ENCODE measurements at regions not wholly inside any gene's neighbourhood (a gene's known extent, or its start where the extent isn't known, plus 50 kb on each side); places are given as distances from the start of the nearest gene placed in this dataset.

DNA sequence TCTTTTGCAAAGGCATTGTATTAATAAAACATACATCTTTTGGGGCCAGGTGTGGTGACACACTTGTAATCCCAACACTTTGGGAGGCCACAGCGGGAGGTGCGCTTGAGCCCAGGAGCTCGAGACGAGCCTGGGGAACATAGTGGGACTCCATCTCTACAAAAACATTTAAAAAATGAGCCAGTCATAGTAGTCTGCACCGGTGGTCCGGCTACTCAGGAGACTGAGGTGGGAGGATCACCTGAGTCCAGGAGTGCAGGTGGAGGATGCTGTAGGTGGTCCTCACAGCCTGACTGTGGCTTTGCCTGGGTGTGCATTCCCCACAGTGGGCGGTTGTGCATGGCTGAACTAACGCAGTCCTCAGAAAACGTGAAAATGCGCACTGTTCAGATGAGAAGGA is 162.5 kb downstream of the DLL1 start:
- Histone ChIP-seq H3K4me1 (ENCODE audit: insufficient read depth, low read length) (no peaks in the 10 kb centered on the region), H4K20me1 (ENCODE audit: insufficient read depth, low read length) (no peaks in the 10 kb centered on the region), H3K27ac (ENCODE audit: low read depth, low read length) (no peak overlapping the region), H3K79me2 (ENCODE audit: insufficient read depth, low read length) (no peaks in the 10 kb centered on the region), H3K36me3 (ENCODE audit: insufficient read depth, low read length) (no peaks in the 10 kb centered on the region), H3K9ac (ENCODE audit: low read length) (no peak overlapping the region), H3K4me3 (ENCODE audit: insufficient read depth, low read depth, low read length) (no peak overlapping the region), H2AFZ (ENCODE audit: low read depth, low read length) (no peak overlapping the region), H3K4me2 (ENCODE audit: low read length) (no peak overlapping the region), H3K27me3 (ENCODE audit: insufficient read depth, low read length) (no peaks in the 10 kb centered on the region), H3K9me3 (ENCODE audit: insufficient read depth, low read depth, low read length) (no peaks in the 10 kb centered on the region)
- H3K9me3 Mint-ChIP-seq (ENCODE audit: unreplicated experiment), result peaks cover 4% of the 10 kb centered on the region
- no peak overlapping the region for H3K4me3 Mint-ChIP-seq (ENCODE audit: unreplicated experiment)
- FAIRE-seq, result no peak
- no peak overlapping the region for H3K27ac Mint-ChIP-seq (ENCODE audit: unreplicated experiment)
- H3K27me3 Mint-ChIP-seq (ENCODE audit: low read depth, unreplicated experiment), result peaks cover 22% of the 10 kb centered on the region
- no peaks in the 10 kb centered on the region for H3K36me3 Mint-ChIP-seq (ENCODE audit: low read depth, unreplicated experiment)
- peaks cover 8% of the 10 kb centered on the region for H3K4me1 Mint-ChIP-seq (ENCODE audit: low read depth, unreplicated experiment)
- no peak for DNase-seq (ENCODE audit: low read depth)
- TF ChIP-seq, protein P1, sequence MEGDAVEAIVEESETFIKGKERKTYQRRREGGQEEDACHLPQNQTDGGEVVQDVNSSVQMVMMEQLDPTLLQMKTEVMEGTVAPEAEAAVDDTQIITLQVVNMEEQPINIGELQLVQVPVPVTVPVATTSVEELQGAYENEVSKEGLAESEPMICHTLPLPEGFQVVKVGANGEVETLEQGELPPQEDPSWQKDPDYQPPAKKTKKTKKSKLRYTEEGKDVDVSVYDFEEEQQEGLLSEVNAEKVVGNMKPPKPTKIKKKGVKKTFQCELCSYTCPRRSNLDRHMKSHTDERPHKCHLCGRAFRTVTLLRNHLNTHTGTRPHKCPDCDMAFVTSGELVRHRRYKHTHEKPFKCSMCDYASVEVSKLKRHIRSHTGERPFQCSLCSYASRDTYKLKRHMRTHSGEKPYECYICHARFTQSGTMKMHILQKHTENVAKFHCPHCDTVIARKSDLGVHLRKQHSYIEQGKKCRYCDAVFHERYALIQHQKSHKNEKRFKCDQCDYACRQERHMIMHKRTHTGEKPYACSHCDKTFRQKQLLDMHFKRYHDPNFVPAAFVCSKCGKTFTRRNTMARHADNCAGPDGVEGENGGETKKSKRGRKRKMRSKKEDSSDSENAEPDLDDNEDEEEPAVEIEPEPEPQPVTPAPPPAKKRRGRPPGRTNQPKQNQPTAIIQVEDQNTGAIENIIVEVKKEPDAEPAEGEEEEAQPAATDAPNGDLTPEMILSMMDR (IDR thresholded peaks at IDR 0.05; ENCODE audit: insufficient read depth, low read depth, low read length), result no peak
- no peak for TF ChIP-seq EZH2 (IDR thresholded peaks at IDR 0.05; ENCODE audit: insufficient read depth, low read length)

DNA sequence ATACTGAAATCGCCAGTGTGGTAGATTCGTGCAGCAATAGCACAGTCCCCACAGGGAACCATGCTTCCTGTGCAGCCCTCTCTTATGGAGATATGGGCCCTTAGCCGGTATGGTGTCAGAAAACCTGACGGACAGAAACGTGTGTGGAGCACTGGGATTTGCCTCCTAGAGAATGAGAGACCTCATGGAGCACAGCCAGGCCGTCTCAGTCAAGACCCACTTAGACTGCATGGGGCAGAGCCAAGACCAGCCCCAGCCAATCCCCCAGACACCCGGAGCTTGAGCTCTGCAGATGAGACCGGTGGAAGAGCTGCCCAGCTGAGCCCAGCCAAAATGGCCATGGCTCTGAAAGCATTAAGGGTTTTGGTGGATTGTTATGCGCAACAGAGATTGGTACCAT is 163.7 kb downstream of the DLL1 start:
- no peak for TF ChIP-seq EZH2 (IDR thresholded peaks at IDR 0.05; ENCODE audit: insufficient read depth, low read length)
- TF ChIP-seq, protein P1 (IDR thresholded peaks at IDR 0.05; ENCODE audit: insufficient read depth, low read depth, low read length), result no peak
- Histone ChIP-seq H4K20me1 (ENCODE audit: insufficient read depth, low read length) (no peaks in the 10 kb centered on the region), H3K9me3 (ENCODE audit: insufficient read depth, low read depth, low read length) (no peaks in the 10 kb centered on the region), H3K27ac (ENCODE audit: low read depth, low read length) (no peak overlapping the region), H3K79me2 (ENCODE audit: insufficient read depth, low read length) (no peaks in the 10 kb centered on the region), H3K9ac (ENCODE audit: low read length) (no peak overlapping the region), H2AFZ (ENCODE audit: low read depth, low read length) (no peak overlapping the region), H3K4me3 (ENCODE audit: insufficient read depth, low read depth, low read length) (no peak overlapping the region), H3K36me3 (ENCODE audit: insufficient read depth, low read length) (no peaks in the 10 kb centered on the region), H3K27me3 (ENCODE audit: insufficient read depth, low read length) (no peaks in the 10 kb centered on the region), H3K4me2 (ENCODE audit: low read length) (no peak overlapping the region), H3K4me1 (ENCODE audit: insufficient read depth, low read length) (no peaks in the 10 kb centered on the region)
- Mint-ChIP-seq H3K36me3 (ENCODE audit: low read depth, unreplicated experiment) (no peaks in the 10 kb centered on the region), H3K27me3 (ENCODE audit: low read depth, unreplicated experiment) (peaks cover 20% of the 10 kb centered on the region), H3K4me3 (ENCODE audit: unreplicated experiment) (no peak overlapping the region), H3K27ac (ENCODE audit: unreplicated experiment) (no peak overlapping the region), H3K9me3 (ENCODE audit: unreplicated experiment) (peaks cover 4% of the 10 kb centered on the region), H3K4me1 (ENCODE audit: low read depth, unreplicated experiment) (peaks cover 12% of the 10 kb centered on the region)
- DNase-seq (ENCODE audit: low read depth) (no peak), FAIRE-seq (no peak)

DNA sequence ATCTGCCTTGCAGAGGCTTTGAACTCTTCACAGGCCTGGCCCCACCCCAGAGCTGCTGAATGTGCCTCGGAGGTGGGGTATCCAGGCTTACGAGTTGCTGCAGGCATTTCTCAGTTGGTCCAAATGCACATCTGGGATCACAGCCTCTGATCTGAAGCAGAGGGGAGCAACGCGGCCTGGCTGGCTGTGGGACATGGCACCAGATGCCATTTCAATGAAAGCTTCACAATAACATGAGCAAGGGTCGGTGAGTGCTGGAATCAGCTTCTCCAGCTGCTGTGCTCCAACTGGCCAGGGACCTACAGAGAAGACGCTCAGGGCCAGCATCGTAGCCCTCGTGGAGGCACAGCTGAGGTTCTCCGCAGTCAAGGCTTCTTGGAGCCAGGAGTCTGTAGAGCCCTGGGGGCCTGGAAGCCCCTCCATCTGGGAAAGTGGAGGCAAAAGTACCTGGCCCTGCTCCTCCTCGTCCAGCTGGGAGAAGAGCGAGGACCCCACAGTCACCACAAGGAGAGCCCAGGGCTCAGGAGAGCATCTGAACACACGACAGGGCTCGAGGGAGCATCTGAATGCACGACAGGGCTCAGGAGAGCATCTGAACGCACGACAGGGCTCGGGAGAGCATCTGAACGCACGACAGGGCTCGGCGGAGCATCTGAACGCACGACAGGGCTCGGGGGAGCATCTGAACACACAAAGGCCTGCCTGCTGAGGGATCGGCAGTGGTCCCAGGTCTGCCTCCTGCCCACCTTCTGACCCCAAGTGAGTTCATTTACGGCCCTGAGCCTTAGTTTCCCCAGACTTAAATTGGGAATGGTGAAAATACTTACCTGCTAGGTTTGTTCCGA is 165.2 kb downstream of the DLL1 start:
- peaks cover 7% of the 10 kb centered on the region for H3K9me3 Mint-ChIP-seq (ENCODE audit: unreplicated experiment)
- H3K36me3 ChIP-seq (ENCODE audit: insufficient read depth, low read length), result no peaks in the 10 kb centered on the region
- no peak overlapping the region for H3K4me2 ChIP-seq (ENCODE audit: low read length)
- DNase-seq (ENCODE audit: low read depth) (no peak), FAIRE-seq (no peak)
- no peaks in the 10 kb centered on the region for H3K36me3 Mint-ChIP-seq (ENCODE audit: low read depth, unreplicated experiment)
- no peak for TF ChIP-seq EZH2 (IDR thresholded peaks at IDR 0.05; ENCODE audit: insufficient read depth, low read length)
- TF ChIP-seq, protein P1 (IDR thresholded peaks at IDR 0.05; ENCODE audit: insufficient read depth, low read depth, low read length), result no peak
- no peaks in the 10 kb centered on the region for H3K79me2 ChIP-seq (ENCODE audit: insufficient read depth, low read length)
- peaks cover 12% of the 10 kb centered on the region for H3K4me1 Mint-ChIP-seq (ENCODE audit: low read depth, unreplicated experiment)
- no peak overlapping the region for H3K27ac ChIP-seq (ENCODE audit: low read depth, low read length)
- H3K4me1 ChIP-seq (ENCODE audit: insufficient read depth, low read length), result no peaks in the 10 kb centered on the region
- H3K4me3 Mint-ChIP-seq (ENCODE audit: unreplicated experiment), result no peak overlapping the region
- no peak overlapping the region for H3K4me3 ChIP-seq (ENCODE audit: insufficient read depth, low read depth, low read length)
- H4K20me1 ChIP-seq (ENCODE audit: insufficient read depth, low read length), result no peaks in the 10 kb centered on the region
- H3K27ac Mint-ChIP-seq (ENCODE audit: unreplicated experiment), result no peak overlapping the region
- no peak overlapping the region for H2AFZ ChIP-seq (ENCODE audit: low read depth, low read length)
- H3K27me3 Mint-ChIP-seq (ENCODE audit: low read depth, unreplicated experiment), result peaks cover 13% of the 10 kb centered on the region
- H3K9me3 ChIP-seq (ENCODE audit: insufficient read depth, low read depth, low read length), result no peaks in the 10 kb centered on the region
- no peaks in the 10 kb centered on the region for H3K27me3 ChIP-seq (ENCODE audit: insufficient read depth, low read length)
- no peak overlapping the region for H3K9ac ChIP-seq (ENCODE audit: low read length)

All from astrocyte (in vitro differentiated cells and primary cell).